Gastrocnemius medialis (tissue), 4 donors: ENCODE measurements at regions not wholly inside any gene's neighbourhood (a gene's known extent, or its start where the extent isn't known, plus 50 kb on each side); places are given as distances from the start of the nearest gene placed in this dataset.

Experiments
- CTCF ChIP-seq, 5 experiments: fragments of 450-650 bp in 3 of 5; fragments of 200-600 bp in 2 of 5; sonication (generic) in 2 of 5; IDR thresholded peaks in 4 of 5; conservative IDR thresholded peaks in 1 of 5; 1 replicate in 4 of 5; 2 replicates in 1 of 5; pipeline ENCODE4 v1.5.1; 2016 to 2019; ENCODE audit warnings: antibody characterized with exemption in 5 of 5, mild to moderate bottlenecking in 3 of 5, moderate library complexity in 3 of 5
- POLR2A ChIP-seq, 2 donors: fragments of 450-650 bp; IDR thresholded peaks; one replicate each; pipeline ENCODE4 v1.6.1; 2017; ENCODE audit warnings: antibody characterized with exemption in 2 of 2, mild to moderate bottlenecking in 2 of 2, moderate library complexity in 2 of 2

- TF ChIP-seq CTCF (IDR thresholded peaks at IDR 0.05 in 4 of 5, conservative IDR thresholded peaks at IDR 0.05 in 1 of 5) (no peak), POLR2A (IDR thresholded peaks at IDR 0.05) (no peak)
Measured at GRCh38 chr6:18579166-18579565, 192.0 kb downstream of the RNF144B start.
